Activated CD8-positive, alpha-beta T cell treated with anti-CD3 and anti-CD28 coated beads, Interleukin-2, amount 10 ng/mL, durations not matched to agents 7 days and 5 days (primary cell): ENCODE measurements at regions not wholly inside any gene's neighbourhood (a gene's known extent, or its start where the extent isn't known, plus 50 kb on each side); places are given as distances from the start of the nearest gene placed in this dataset.

Experiments used
- ATAC-seq: fragments of 150-1000 bp; cut with Tn5 transposase; one replicate; pipeline ENCODE4 v1.10.0; 2021; ENCODE audit warnings: moderate library complexity
- CTCF ChIA-PET: fragments of 350-600 bp; sonication (Branson Sonifier 250); formaldehyde crosslinking; loops from one replicate; lab custom pipeline; 2021; ENCODE audit warnings: antibody characterized with exemption; lab: Charles Lee
- POLR2A ChIA-PET: fragments of 350-600 bp; sonication (Branson Sonifier 250); formaldehyde crosslinking; loops from one replicate; lab custom pipeline; 2021; ENCODE audit warnings: antibody characterized with exemption; lab: Charles Lee
- DNase-seq: peaks from one replicate; pipeline ENCODE4 v3.0.0-alpha.2; 2020
- H3K27ac Mint-ChIP-seq: one replicate; pipeline ENCODE4 v1.8.0; 2021; ENCODE audit warnings: mild to moderate bottlenecking, mixed read lengths
- H3K27me3 Mint-ChIP-seq: one replicate; pipeline ENCODE4 v1.8.0; 2021; ENCODE audit warnings: low read depth, mixed read lengths
- H3K36me3 Mint-ChIP-seq: one replicate; pipeline ENCODE4 v1.8.0; 2021; ENCODE audit warnings: low read depth, mixed read lengths
- H3K4me1 Mint-ChIP-seq: one replicate; pipeline ENCODE4 v1.8.0; 2021; ENCODE audit warnings: low read depth, mixed read lengths
- H3K4me3 Mint-ChIP-seq: one replicate; pipeline ENCODE4 v1.8.0; 2021; ENCODE audit warnings: mild to moderate bottlenecking, mixed read lengths
- H3K9me3 Mint-ChIP-seq: one replicate; pipeline ENCODE4 v1.8.0; 2022; ENCODE audit warnings: mixed read lengths; ENCODE audit not compliant: insufficient read depth

GRCh38 chr12:91347481-91348214 lies 165.0 kb upstream of the DCN start:
- Mint-ChIP-seq H3K4me1 (no peaks in the 10 kb centered on the region), H3K27ac (no peak overlapping the region), H3K4me3 (no peak overlapping the region), H3K36me3 (no peaks in the 10 kb centered on the region), H3K9me3 (no peaks in the 10 kb centered on the region), H3K27me3 (peaks cover 13% of the 10 kb centered on the region)
- ChIA-PET CTCF (no interaction called here), POLR2A (no interaction called here)
- ATAC-seq = no peak
- no peak for DNase-seq

GRCh38 chr12:91346827-91347226 lies 164.2 kb upstream of the DCN start:
- H3K36me3 Mint-ChIP-seq = no peaks in the 10 kb centered on the region
- ATAC-seq = no peak
- no peak overlapping the region for H3K27ac Mint-ChIP-seq
- POLR2A ChIA-PET = no interaction called here
- H3K27me3 Mint-ChIP-seq = peaks cover 11% of the 10 kb centered on the region
- H3K4me3 Mint-ChIP-seq = no peak overlapping the region
- CTCF ChIA-PET = interaction anchor here (1.3 kb wide), 1 partner anchor 17 kb away, joined by 3 read pairs; no protein-coding TSS in a partner anchor
- no peaks in the 10 kb centered on the region for H3K4me1 Mint-ChIP-seq
- DNase-seq = no peak
- H3K9me3 Mint-ChIP-seq = no peaks in the 10 kb centered on the region

GRCh38 chr12:91344408-91344807 lies 161.8 kb upstream of the DCN start:
- no peak for DNase-seq
- no peaks in the 10 kb centered on the region for H3K9me3 Mint-ChIP-seq

GRCh38 chr12:91343010-91343409 lies 160.4 kb upstream of the DCN start:
- Mint-ChIP-seq H3K27ac (no peak overlapping the region), H3K27me3 (peaks cover 11% of the 10 kb centered on the region), H3K9me3 (no peaks in the 10 kb centered on the region), H3K36me3 (no peaks in the 10 kb centered on the region), H3K4me1 (no peaks in the 10 kb centered on the region), H3K4me3 (no peak overlapping the region)
- POLR2A ChIA-PET = no interaction called here
- ATAC-seq = no peak
- CTCF ChIA-PET = interaction anchor here (1.4 kb wide), 1 partner anchor 13 kb away, joined by 3 read pairs; no protein-coding TSS in a partner anchor
- no peak for DNase-seq

More at GRCh38 chr12:91344408-91344807, 161.8 kb upstream of the DCN start:
- Mint-ChIP-seq H3K4me1 (no peaks in the 10 kb centered on the region), H3K27ac (no peak overlapping the region), H3K36me3 (no peaks in the 10 kb centered on the region), H3K27me3 (peaks cover 9% of the 10 kb centered on the region), H3K4me3 (no peak overlapping the region)
- ChIA-PET CTCF (no interaction called here), POLR2A (no interaction called here)
- ATAC-seq = no peak

- DNase-seq (no peak), ATAC-seq (no peak)
- Mint-ChIP-seq H3K4me3 (no peak overlapping the region), H3K27ac (no peak overlapping the region), H3K9me3 (no peaks in the 10 kb centered on the region), H3K36me3 (no peaks in the 10 kb centered on the region), H3K4me1 (no peaks in the 10 kb centered on the region), H3K27me3 (peaks cover 11% of the 10 kb centered on the region)
- POLR2A ChIA-PET = no interaction called here
- CTCF ChIA-PET = interaction anchor here (1.2 kb wide), 1 partner anchor 12 kb away, joined by 3 read pairs; no protein-coding TSS in a partner anchor
Measured at GRCh38 chr12:91339106-91339505, 156.5 kb upstream of the DCN start.

GRCh38 chr12:91335699-91336098 lies 153.1 kb upstream of the DCN start:
- ChIA-PET POLR2A (no interaction called here), CTCF (interaction anchor here (1.7 kb wide), 1 partner anchor 10 kb away, joined by 7 read pairs; no protein-coding TSS in a partner anchor)
- Mint-ChIP-seq H3K36me3 (no peaks in the 10 kb centered on the region), H3K9me3 (no peaks in the 10 kb centered on the region), H3K4me1 (no peaks in the 10 kb centered on the region), H3K27me3 (peaks cover 17% of the 10 kb centered on the region), H3K4me3 (no peak overlapping the region), H3K27ac (no peak overlapping the region)
- ATAC-seq (no peak), DNase-seq (no peak)

- DNase-seq (no peak), ATAC-seq (no peak)
- no peak overlapping the region for H3K4me3 Mint-ChIP-seq
- no peak overlapping the region for H3K27ac Mint-ChIP-seq
- peaks cover 16% of the 10 kb centered on the region for H3K27me3 Mint-ChIP-seq
- H3K36me3 Mint-ChIP-seq = no peaks in the 10 kb centered on the region
- H3K4me1 Mint-ChIP-seq = no peaks in the 10 kb centered on the region
- no peaks in the 10 kb centered on the region for H3K9me3 Mint-ChIP-seq
- POLR2A ChIA-PET = no interaction called here
- CTCF ChIA-PET = interaction anchor here (1.7 kb wide), 1 partner anchor 8 kb away, joined by 7 read pairs; no protein-coding TSS in a partner anchor
Measured at GRCh38 chr12:91333966-91334365, 151.3 kb upstream of the DCN start.

GRCh38 chr12:91332302-91332701 lies 149.7 kb upstream of the DCN start:
- CTCF ChIA-PET = no interaction called here
- Mint-ChIP-seq H3K4me1 (no peaks in the 10 kb centered on the region), H3K27me3 (peaks cover 15% of the 10 kb centered on the region), H3K27ac (no peak overlapping the region), H3K4me3 (no peak overlapping the region), H3K9me3 (no peaks in the 10 kb centered on the region), H3K36me3 (no peaks in the 10 kb centered on the region)
- POLR2A ChIA-PET = no interaction called here
- no peak for DNase-seq
- no peak for ATAC-seq

- no peak overlapping the region for H3K27ac Mint-ChIP-seq
- H3K36me3 Mint-ChIP-seq = no peaks in the 10 kb centered on the region
- POLR2A ChIA-PET = no interaction called here
- CTCF ChIA-PET = no interaction called here
- DNase-seq = no peak
- no peaks in the 10 kb centered on the region for H3K4me1 Mint-ChIP-seq
- H3K4me3 Mint-ChIP-seq = no peak overlapping the region
- no peaks in the 10 kb centered on the region for H3K9me3 Mint-ChIP-seq
- H3K27me3 Mint-ChIP-seq = peaks cover 13% of the 10 kb centered on the region
- no peak for ATAC-seq
Measured at GRCh38 chr12:91331371-91331770, 148.8 kb upstream of the DCN start.

- Mint-ChIP-seq H3K36me3 (no peaks in the 10 kb centered on the region), H3K4me1 (no peaks in the 10 kb centered on the region), H3K9me3 (no peaks in the 10 kb centered on the region), H3K27ac (no peak overlapping the region), H3K4me3 (no peak overlapping the region), H3K27me3 (peaks cover 6% of the 10 kb centered on the region)
- DNase-seq (no peak), ATAC-seq (no peak)
- CTCF ChIA-PET = no interaction called here
- POLR2A ChIA-PET = no interaction called here
Measured at GRCh38 chr12:91328451-91328850, 145.8 kb upstream of the DCN start.

- no peak overlapping the region for H3K27ac Mint-ChIP-seq
- peaks cover 6% of the 10 kb centered on the region for H3K27me3 Mint-ChIP-seq
- H3K9me3 Mint-ChIP-seq = no peaks in the 10 kb centered on the region
- POLR2A ChIA-PET = no interaction called here
- no peaks in the 10 kb centered on the region for H3K4me1 Mint-ChIP-seq
- ATAC-seq (no peak), DNase-seq (no peak)
- H3K4me3 Mint-ChIP-seq = no peak overlapping the region
- CTCF ChIA-PET = interaction anchor here (2.2 kb wide), 1 partner anchor 28 kb away, joined by 8 read pairs; no protein-coding TSS in a partner anchor
- no peaks in the 10 kb centered on the region for H3K36me3 Mint-ChIP-seq
Measured at GRCh38 chr12:91327889-91328288, 145.3 kb upstream of the DCN start.

- DNase-seq (no peak), ATAC-seq (no peak)
- H3K4me3 Mint-ChIP-seq = no peak overlapping the region
- ChIA-PET CTCF (interaction anchor here (0.6 to 2.5 kb wide), 10 partner anchors 8 to 349 kb away, joined by 3 to 9 read pairs (median 4); no protein-coding TSS in a partner anchor), POLR2A (no interaction called here)
- H3K4me1 Mint-ChIP-seq = no peaks in the 10 kb centered on the region
- H3K9me3 Mint-ChIP-seq = no peaks in the 10 kb centered on the region
- peaks cover 6% of the 10 kb centered on the region for H3K27me3 Mint-ChIP-seq
- no peaks in the 10 kb centered on the region for H3K36me3 Mint-ChIP-seq
- no peak overlapping the region for H3K27ac Mint-ChIP-seq
Measured at GRCh38 chr12:91327131-91327530, 144.5 kb upstream of the DCN start.
